ENCODE measurements at regions not wholly inside any gene's neighbourhood (a gene's known extent, or its start where the extent isn't known, plus 50 kb on each side); places are given as distances from the start of the nearest gene placed in this dataset.
"Not testable (repeated sequence)": the region's sequence is repeated elsewhere in the genome, so short reads cannot be mapped to it uniquely, and the experiment has no call there.

GRCh38 chr1:83365320-83365719 is 633.6 kb downstream of the TTLL7 start:
- not testable (repeated sequence) for DNase-seq

GRCh38 chr1:83345375-83345774 is 653.6 kb downstream of the TTLL7 start:
- not testable (repeated sequence) for DNase-seq

GRCh38 chr1:83343767-83344166 is 655.2 kb downstream of the TTLL7 start:
- DNase-seq = not testable (repeated sequence)

- DNase-seq = not testable (repeated sequence)
These were observed 655.9 kb downstream of the TTLL7 start for GRCh38 chr1:83342995-83343394.

GRCh38 chr1:83332308-83332707 is 666.6 kb downstream of the TTLL7 start:
- DNase-seq = not testable (repeated sequence)

- no peak for DNase-seq
These were observed 680.6 kb downstream of the TTLL7 start for GRCh38 chr1:83318366-83318765.

- not testable (repeated sequence) for DNase-seq
These were observed 683.5 kb downstream of the TTLL7 start for GRCh38 chr1:83315446-83315845.

GRCh38 chr1:83310161-83310560 is 688.8 kb downstream of the TTLL7 start:
- not testable (repeated sequence) for DNase-seq

GRCh38 chr1:83309035-83309434 is 689.9 kb downstream of the TTLL7 start:
- DNase-seq = not testable (repeated sequence)

- not testable (repeated sequence) for DNase-seq
These were observed 692.1 kb downstream of the TTLL7 start for GRCh38 chr1:83306811-83307210.

GRCh38 chr1:83295594-83295993 is 703.3 kb downstream of the TTLL7 start:
- DNase-seq = not testable (repeated sequence)

GRCh38 chr1:83287391-83287790 is 711.5 kb downstream of the TTLL7 start:
- DNase-seq = not testable (repeated sequence)

GRCh38 chr1:83274656-83275055 is 724.3 kb downstream of the TTLL7 start:
- DNase-seq = not testable (repeated sequence)

- not testable (repeated sequence) for DNase-seq
These were observed 726.4 kb downstream of the TTLL7 start for GRCh38 chr1:83272484-83272883.

- not testable (repeated sequence) for DNase-seq
These were observed 727.1 kb downstream of the TTLL7 start for GRCh38 chr1:83271834-83272233.

GRCh38 chr1:83270801-83271200 is 728.1 kb downstream of the TTLL7 start:
- not testable (repeated sequence) for DNase-seq

GRCh38 chr1:83263808-83264207 is 735.1 kb downstream of the TTLL7 start:
- DNase-seq = not testable (repeated sequence)

GRCh38 chr1:83251687-83252086 is 747.2 kb downstream of the TTLL7 start:
- not testable (repeated sequence) for DNase-seq

- DNase-seq = not testable (repeated sequence)
These were observed 752.2 kb downstream of the TTLL7 start for GRCh38 chr1:83246780-83247179.

GRCh38 chr1:83244832-83245231 is 754.1 kb downstream of the TTLL7 start:
- DNase-seq = not testable (repeated sequence)

- DNase-seq = not testable (repeated sequence)
These were observed 759.4 kb downstream of the TTLL7 start for GRCh38 chr1:83239568-83239967.

GRCh38 chr1:83238654-83239053 is 760.3 kb downstream of the TTLL7 start:
- not testable (repeated sequence) for DNase-seq

GRCh38 chr1:83219788-83220187 is 779.1 kb downstream of the TTLL7 start:
- not testable (repeated sequence) for DNase-seq

- DNase-seq = not testable (repeated sequence)
These were observed 780.8 kb downstream of the TTLL7 start for GRCh38 chr1:83218036-83218716.

- DNase-seq = not testable (repeated sequence)
These were observed 784.6 kb downstream of the TTLL7 start for GRCh38 chr1:83214317-83214716.

All from NK-92 treated with Interleukin-12 subunit alpha and Interleukin-12 subunit beta, amount 100 ng/mL, for 24 hours (cell line).